Stimulated activated CD8-positive, alpha-beta memory T cell treated with anti-CD3 and anti-CD28 coated beads, Interleukin-15, amount 100 ng/mL, for 4 hours (primary cell): ENCODE measurements at regions not wholly inside any gene's neighbourhood (a gene's known extent, or its start where the extent isn't known, plus 50 kb on each side); places are given as distances from the start of the nearest gene placed in this dataset.
A peak's percentile ranks its signal among the peaks of the same experiment; 100 is the strongest.
"Not testable (repeated sequence)": the region's sequence is repeated elsewhere in the genome, so short reads cannot be mapped to it uniquely, and the experiment has no call there.

ENCODE experiments used
- DNase-seq, 2 donors: peaks; one replicate each; pipeline ENCODE4 v3.0.0-alpha.2; 2020; ENCODE audit warnings: low read depth in 2 of 2

DNA sequence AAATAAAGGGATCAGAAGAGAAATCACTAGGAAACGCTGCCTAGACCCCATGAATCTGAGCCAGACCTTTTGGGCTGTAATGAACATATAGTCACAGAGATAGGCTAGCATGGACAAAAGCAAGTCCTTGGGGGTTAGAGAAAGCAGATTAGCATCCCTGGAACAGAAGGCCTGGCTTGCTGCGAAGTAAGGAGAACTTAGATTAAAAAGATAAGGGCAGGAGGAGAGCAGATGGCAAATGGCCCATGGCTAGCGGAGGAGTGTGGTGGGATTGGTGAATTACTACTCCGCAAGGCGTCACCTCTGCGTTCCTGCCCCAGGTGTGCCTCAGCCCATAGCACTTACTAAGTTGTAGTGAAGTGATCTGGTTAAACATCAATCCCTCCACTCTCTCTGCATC is 92.3 kb upstream of the ZNF438 start:
- no peak for DNase-seq

DNA sequence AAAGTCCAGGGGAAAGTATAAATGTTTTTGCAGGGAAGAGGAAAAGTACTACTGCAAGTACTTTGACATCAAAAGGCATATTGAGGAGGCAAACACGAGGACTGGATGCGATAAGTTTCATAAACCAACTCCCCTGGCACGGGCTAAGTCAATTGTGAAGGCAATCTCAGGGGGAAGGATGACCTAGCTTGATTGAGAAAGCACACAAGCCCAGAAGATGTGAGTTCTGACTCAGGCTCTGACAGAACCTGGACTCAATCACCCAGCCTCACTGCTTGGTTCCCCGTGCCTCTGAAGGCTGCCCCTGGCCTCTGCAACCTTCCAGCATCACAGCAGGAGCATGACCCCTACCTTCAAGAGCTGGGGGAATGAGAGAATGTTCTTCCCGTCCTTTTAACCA is 93.2 kb upstream of the ZNF438 start:
- no peak for DNase-seq

DNA sequence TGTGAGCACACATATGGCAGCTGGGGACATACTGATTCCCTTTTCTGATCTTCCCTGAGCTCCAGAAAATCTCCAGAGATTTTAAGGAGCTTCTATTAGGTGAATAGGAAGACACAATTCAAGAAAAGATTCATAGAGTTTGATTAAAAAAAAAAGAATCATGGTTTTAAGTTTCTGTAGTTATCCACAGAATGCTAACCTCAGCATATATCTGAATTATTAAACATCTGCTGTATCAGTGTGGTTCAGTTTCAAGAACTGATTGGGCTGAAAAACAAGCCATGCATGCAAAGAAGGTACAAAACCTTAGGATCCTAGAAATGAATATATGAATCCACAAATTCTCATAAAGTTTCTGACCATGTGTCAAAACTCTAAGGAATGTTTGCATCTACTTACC is 94.1 kb upstream of the ZNF438 start:
- DNase-seq, result no peak

DNA sequence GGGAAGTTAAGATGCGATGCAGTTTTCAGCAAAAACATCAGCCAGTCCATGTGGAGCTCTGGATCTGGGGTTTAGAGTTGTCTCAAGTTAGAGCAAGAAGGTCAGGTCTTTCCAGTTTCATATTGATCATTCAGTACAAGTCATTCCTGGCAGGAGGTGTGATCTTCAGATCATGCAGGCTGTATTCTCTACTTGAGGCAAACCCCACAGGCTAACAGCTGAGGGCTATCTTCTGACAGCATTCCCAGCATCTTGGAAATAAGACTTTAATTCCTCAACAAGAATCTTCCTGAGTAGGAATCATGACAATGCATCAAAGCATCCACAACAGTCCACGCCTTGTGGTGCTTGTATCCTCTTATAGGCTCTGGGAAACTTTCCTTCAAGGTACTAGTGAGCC is 94.9 kb upstream of the ZNF438 start:
- no peak for DNase-seq

DNA sequence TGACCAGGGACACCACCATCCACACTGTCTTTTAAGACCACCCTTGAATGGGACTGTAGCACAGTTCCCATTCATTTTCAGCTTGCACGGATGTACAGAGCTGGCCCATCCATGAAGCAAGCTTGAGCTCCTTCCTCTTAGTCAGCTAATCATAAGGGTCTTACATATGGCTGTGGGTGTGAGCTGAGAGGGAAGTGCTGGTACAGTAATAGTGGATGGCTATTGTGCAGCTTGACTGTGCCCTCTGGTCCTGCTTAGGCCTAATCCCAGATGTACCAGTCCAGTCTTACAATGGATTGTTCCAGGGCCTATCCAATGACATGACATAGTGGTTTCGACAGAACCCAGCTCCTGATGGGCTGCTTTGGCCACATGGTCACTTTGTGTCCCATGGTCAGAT is 96.9 kb upstream of the ZNF438 start:
- no peak for DNase-seq

DNA sequence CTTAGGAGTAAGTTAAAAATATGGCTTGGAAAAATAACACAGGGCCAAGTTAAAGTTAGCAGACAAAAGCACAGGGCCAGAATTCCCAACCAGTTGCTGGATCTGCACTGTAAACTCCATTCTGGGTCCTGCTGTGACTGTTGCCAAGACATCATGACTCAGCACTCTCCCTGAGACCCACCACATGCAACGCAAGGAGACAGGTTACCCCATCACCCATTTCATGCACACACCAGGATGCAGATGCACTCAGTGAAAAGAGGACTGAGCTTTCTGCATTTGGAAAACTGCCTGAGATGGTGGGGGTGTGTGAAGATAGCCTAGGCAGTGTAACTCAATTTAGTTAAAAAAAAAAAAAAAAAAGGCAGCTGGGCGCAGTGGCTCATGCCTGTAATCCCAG is 97.6 kb upstream of the ZNF438 start:
- no peak for DNase-seq

DNA sequence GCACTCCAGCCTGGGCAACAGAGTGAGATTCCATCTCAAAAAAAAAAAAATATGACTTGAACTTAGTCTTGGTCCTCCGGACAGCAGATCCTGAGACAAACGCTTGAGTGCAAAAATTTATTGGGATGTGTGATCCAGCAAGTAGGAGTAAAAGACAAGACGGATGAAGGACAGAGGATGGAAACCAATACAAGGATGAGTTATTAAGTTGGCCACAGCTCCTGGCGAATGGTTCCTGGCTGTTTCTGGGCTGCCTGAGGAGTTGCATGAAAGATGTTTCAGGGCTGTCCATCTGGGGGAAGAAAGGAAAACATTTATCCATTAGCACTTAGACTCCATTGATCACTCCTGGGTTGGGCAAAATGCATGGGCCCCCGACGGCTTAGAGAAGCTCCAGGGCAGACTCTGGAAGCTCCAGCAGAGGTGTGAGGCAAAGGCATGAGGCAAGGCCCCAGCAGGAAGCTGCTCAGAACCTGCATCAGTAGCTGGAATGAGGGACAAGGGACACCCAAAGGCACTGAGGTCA is 98.3 kb upstream of the ZNF438 start:
- no peak for DNase-seq

DNA sequence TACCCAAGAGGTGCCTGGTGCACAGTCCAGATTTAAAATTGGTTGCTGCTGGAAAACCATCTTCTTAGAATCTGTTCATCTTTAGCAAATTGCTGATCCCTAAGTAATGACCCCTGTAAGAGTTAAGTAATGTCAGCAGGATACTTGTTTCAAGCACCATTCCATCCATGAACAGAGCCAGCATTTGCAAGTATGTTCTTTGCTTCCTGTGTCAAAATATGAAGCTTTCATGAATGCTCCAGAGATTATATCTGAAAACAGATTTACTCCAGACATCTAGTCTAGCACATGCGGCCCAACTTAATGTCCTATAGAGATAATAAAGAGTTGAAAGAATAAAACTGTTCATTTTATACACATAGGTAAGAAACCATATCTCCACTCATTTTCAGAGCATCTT is 98.7 kb upstream of the ZNF438 start:
- DNase-seq, result no peak

DNA sequence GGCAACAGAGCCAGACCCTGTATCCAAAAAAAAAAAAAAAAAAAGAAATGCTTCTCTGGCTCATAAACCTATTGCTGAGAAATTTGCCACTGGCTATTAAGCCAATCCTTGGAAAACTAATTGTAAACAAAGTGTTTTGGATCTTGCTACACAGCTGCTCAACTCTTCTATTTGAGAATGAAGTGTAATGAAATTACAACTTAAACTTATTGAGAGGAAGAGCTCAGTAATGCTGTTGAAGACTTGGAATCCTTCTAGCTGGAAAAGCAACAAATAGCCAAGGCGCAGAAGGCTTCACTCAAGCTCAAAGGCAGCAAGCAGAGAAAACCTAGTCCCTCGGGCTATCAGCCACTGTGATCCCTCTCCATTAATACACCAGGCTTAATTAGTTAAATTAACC is 99.6 kb upstream of the ZNF438 start:
- DNase-seq, result no peak

DNA sequence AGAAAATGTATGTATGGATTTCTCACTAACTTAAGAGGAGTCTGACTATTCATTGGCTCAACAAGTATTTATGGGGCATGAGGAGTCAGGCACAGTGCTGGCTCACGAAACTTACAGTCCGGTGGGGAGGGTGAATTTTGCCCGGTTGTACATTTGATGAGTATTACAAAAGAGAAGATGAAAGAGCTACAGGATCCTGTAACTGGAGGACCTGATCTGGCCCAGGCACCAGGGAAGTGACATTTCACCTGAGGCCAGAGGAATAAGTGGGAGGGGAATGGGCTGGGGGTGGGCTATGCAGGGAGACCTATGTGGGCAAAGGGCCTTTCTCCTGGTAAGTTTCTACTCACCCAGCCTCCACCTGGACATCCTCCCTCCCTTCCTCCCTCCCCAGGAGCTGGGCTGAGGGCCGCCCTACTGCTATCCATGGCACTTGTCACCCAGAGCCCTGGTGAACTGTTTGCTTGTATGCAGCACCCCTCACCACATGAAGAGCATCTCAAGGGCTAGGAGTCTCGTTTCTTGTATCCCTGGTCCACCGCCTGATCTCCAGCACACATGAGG is 101.1 kb upstream of the ZNF438 start:
- DNase-seq, result no peak

DNA sequence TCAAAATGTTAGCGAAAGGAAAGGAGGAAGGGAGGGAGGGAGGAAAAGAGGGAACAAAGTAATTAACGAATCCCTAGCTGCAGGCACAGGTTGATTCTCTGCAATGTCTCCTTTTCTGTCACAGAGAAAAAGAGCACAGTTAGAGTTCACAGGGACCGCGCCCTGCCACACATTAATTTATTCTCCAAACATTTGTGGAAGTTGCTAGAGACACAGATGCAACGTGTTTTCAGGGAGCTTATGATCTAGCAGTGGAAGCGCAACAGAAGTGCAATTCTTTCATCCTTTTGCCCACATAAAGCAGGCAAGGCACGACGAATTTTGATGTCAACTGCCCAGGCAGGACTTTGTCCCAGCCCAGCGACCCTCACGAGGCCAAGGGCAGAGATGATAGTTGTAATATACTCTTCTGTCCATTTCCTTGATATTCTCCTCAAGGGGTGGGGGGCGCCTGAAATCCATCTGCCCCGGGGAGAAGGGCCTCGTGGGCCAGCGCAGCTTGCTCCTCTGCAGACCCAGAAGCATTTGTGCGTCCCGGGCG is 101.7 kb upstream of the ZNF438 start:
- DNase-seq, result no peak

DNA sequence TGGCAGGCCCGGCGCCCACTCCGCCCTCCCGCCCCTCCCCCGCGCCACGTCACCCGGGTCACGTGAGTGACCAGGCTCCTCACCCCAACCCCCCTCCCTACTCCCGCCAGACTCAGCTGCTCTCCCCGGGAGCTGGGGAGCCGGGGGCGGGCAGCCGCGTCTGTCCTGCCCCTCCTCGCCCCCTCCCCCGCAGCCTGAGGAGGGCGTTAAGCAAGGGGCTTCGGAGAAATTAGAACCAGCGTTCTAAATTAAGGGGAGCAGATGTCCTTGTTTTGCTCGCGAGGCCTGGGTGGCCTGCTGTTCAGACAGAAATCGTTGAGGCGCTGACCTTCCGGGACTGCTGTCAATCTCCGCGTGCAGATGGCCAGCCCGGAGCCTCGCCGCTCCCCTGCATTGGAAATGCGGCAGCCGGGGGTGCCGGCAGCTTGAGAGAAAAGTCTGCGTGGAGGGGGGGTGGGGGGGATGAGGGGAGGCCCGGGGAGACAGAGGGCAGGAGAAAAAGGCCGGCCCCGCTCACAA is 102.2 kb upstream of the ZNF438 start:
- peak; percentile 45 to 51 for DNase-seq

DNA sequence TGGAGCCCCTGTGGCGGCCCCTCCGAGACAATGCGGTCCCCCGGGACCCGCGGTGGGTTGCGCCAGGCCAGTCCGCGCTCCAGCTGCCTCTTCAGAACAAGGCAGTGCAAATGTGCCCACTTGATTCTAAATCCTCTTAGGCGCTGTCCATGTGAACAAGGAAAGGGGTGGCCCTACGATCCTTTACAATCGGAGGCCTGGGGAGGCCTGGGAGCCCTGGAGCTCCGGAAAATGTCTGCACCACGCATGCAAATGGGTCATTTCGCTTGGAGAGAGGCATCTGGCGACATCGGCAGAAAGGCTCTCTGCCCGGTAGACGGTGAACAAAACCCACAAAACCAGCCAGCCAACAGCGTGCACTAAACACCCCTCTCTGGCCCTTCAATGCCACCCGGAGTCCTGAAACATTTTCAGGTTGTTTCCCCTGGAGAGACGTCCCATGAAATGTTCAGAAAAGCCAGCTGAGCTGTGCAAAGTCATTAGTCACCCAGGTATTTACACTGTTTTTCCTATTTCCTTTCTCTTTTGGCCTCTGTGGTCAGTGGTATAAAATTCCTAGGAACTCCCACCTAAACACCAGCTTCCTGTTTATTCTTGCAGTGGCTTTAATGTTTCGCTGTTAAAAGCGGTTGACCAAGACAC is 102.8 kb upstream of the ZNF438 start:
- peak in 1 of 2 donors; percentile 7 for DNase-seq

DNA sequence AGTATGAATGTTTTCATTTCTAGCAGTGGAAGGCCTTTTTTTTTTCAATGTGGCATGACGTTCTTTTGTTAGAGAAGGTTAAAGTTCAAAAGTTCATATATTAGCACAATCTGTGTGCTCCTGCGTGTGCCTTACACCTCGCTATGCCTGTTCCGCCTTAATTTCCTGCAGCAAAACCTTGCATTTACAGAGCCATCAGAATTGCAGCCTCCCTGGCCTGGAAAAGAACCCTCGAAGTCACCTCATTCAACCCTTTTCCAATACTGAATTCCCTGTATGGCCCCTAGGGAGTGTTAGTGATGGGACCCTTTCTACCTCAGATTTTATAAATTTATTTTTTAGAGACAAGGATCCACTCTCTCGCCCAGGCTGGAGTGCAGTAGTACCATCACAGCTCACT is 103.5 kb upstream of the ZNF438 start:
- DNase-seq, result no peak

DNA sequence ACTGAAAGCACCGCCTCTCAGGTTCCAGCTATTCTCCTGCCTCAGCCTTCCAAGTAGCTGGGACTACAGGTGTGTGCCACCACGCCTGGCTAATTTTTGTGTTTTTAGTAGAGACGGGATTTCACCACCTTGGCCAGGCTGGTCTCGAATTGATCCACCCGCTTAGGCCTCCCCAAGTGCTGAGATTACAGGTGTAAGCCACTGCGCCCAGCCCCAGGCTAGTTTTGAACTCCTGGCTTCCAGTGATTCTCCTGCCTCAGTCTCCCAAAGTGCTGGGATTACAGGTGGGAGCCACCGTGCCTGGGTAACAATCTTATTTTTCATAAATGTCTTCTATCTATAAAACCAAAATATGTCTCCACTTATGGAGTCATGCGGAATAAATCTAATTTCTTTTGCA is 104.1 kb upstream of the ZNF438 start:
- not testable (repeated sequence) for DNase-seq

DNA sequence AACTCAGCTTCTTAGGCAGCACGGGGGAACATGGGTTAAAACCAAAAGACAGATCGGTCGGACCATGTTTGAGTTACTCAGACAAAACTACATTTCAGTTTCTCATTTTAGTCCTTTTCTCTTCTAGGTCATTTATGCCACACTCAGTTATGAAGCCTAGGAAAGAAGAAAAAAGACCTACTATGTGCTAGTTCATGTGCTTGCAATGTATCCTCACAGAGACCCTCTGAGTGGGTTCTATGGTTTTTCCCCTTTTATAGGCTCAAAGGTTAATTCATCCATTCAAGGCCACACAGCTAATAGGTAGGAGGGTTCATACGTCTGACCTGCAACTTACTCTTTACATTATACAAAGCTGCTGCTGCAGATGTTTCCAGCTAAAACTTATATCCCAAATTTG is 104.7 kb upstream of the ZNF438 start:
- no peak for DNase-seq

DNA sequence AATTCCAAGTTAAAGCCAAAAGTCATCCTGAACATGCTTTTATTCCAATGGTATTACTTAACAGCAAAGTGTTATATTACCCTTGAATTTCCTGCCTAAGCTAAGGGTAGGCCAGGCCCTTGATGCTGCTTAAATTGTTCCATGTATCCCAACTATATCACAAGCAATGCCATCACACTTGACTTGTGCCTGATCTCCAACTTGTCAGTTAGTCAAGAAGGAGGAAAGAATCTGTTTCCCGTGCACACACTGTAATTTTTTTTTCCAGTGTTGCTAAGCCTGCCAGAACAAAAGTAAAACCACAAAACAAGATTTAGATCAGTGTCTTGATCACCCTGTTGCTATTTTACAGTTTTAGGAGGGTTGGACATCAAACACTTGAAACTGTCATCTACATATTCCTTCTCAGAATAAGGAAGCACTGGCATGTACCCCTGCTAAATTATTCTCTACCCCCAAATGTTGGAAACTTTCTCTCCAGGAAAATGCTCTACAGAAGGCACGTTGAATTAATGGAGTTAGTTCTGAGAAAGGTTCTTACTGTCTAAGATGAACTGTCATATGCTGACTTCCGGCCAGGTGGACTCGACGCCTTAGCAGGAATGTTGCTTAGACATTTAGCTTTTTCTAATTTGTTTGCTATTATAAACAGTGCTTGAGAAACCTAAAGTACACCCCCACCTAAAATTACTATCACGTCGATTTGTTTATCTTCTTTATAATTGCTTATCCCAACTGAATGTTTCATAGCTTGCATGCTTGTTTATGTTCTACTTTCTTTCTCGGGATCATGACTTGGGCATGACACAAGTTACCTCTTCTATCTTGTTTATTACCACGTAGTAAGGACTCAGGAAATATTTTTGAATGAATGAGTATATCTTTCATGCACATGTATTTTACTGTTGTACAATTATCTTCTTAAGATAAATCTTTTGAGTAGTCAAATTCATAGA is 105.5 kb upstream of the ZNF438 start:
- DNase-seq, result no peak

DNA sequence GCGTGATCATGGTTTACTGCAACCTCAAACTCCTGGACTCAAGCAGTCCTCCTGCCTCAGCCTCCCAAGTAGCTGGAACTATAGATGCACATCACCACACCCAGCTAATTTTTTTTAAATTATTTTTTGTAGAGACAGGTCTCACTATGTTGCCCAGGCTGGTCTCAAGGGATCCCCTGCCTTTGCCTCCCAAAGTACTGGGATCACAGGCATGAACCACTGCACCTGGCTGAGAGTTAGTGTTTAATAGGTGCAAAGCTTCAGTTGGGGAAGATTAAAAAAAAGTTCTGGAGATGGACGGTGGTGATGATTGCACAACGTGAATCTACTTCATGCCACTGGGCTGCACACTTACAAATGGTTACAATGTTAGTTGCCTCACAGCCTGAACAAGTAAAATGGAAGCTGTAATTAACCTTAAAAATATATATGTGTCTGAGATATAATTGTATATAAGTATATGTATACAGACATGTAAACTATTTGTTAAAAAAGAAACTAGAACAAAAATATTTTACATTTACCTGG is 106.4 kb upstream of the ZNF438 start:
- DNase-seq, result no peak

DNA sequence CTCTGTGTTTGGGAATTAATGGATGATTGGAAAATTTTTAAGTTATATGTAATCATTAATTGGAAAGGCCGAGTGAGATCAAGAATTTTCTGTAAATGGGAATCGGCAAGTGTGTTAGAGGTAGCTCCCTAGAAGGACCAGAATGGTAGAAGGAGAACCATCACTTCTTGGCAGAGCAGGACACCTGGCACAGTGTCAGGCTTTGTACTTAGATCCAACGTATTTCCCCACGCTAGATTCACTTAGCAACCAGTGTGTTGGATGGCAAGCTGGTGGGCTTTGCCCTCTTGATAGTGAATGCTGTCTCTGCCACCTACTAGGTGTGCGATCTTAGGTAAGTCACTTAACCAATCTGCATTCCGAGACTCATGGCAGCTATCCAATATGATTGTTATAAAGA is 107.8 kb upstream of the ZNF438 start:
- DNase-seq, result no peak

DNA sequence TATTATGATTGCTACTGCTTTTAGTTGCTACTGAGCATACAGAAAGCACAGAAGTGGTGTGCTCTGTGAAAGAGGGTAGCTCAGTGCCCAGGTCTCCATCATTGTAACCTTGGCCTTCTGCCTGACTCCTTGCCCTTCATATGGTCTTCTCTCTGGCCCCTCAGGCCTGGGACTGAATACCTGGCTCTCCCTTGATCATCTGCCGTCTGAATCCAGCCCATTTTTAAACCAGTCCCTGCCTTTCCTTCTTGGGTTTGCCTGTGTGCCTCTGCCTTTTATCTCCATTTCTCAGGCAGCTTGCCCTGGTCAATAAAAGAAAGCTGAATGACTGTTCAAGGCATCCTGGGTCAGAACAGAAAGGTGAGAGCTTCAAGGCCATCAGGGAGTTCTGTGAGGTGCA is 109.1 kb upstream of the ZNF438 start:
- no peak for DNase-seq

DNA sequence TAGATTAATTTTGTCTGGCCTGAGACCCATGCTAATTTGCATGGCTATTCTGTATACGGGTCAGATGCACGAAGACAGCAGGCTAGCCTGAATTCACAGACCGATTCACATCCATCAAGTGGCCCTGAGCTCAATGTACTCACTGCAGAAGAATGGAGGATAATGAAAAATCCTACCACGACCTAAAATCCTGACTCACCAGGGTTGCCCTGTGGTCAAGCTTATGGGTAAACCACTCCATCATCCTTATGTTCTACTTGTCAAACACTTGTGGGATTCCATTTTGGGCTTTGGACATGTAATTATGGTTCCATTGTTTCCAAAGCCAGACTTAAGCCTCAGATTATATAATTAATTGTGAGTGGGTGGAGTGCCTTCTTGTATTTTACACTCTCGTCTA is 110.4 kb upstream of the ZNF438 start:
- DNase-seq, result no peak

DNA sequence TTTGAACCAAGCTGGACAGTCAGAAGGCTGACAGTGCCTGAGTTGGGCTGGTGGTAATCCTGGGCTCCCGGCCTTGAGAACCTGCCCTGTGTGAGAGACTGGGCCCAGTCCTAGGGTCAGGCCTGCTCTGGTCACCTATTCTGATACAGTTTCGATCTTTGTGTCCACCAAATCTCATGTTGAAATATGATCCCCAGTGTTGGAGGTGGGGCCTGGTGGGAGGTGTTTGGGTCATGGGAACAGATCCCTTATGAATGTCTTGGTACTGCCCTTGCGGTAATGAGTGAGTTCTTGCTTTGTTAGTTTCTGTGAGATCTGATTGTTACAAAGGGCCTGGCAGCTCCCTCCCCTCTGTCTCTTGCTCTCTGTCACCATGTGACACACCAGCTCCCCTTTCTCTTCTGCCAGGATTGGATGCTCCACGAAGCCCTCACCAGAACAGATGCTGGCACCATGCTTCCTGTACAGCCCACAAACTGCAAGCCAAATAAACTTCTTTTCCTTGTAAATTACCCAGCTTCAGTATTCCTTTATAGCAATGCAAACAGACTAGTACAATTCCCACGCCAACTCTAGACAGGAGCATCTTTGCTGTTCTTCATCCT is 111.8 kb upstream of the ZNF438 start:
- DNase-seq, result no peak
